ENCODE measurements at regions not wholly inside any gene's neighbourhood (a gene's known extent, or its start where the extent isn't known, plus 50 kb on each side); places are given as distances from the start of the nearest gene placed in this dataset.
"Not testable (repeated sequence)": the region's sequence is repeated elsewhere in the genome, so short reads cannot be mapped to it uniquely, and the experiment has no call there.

DNA sequence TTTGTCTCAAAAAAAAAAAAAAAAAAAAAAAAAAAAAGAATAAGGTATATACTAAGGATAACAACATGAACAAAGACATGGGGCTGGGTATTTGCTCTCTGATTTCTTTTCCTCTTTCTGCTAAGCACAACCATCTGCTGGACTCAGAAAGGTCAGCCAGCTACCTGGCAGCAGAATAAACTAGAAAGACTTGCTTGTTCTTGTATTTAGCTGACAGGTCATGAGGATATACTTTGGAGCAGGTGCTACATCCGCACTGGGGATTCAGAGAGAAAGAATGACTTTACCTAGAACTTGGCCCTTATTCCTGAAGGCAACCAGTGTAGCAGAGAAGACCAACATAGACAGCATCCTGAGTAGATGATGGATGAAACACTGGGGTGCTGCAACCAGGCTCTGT is 550.5 kb downstream of the NTRK3 start:
- DNase-seq = no peak
- no peaks in the 10 kb centered on the region for H3K4me1 ChIP-seq (ENCODE audit: control insufficient read depth, insufficient read depth, low read length)
- TF ChIP-seq, protein P1, sequence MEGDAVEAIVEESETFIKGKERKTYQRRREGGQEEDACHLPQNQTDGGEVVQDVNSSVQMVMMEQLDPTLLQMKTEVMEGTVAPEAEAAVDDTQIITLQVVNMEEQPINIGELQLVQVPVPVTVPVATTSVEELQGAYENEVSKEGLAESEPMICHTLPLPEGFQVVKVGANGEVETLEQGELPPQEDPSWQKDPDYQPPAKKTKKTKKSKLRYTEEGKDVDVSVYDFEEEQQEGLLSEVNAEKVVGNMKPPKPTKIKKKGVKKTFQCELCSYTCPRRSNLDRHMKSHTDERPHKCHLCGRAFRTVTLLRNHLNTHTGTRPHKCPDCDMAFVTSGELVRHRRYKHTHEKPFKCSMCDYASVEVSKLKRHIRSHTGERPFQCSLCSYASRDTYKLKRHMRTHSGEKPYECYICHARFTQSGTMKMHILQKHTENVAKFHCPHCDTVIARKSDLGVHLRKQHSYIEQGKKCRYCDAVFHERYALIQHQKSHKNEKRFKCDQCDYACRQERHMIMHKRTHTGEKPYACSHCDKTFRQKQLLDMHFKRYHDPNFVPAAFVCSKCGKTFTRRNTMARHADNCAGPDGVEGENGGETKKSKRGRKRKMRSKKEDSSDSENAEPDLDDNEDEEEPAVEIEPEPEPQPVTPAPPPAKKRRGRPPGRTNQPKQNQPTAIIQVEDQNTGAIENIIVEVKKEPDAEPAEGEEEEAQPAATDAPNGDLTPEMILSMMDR (IDR thresholded peaks at IDR 0.05) = no peak

DNA sequence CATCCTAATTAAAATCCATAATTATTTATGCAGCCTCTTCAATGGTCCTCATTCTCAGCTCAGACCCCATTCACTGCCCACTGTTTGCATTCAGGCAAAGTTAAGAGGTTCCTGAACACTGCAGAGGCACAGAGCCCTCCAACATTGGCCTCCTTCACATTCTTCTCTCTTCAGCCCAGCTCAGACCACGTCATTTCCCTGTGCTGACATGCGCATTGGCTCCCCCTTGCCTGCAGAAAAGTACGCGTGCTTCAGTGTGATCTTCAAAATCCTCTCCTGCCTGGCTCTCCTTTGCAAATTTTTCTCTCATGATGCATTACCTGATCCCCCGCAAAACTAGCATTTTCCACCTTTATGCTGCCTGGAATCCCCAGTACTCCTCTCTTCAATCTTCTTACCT is 552.3 kb downstream of the NTRK3 start:
- Mint-ChIP-seq H3K27ac (no peak overlapping the region), H3K9me3 (peaks cover 16 to 19% of the 10 kb centered on the region in 2 donors), H3K27me3 (ENCODE audit: low read depth in 2 of 2) (no peaks in the 10 kb centered on the region), H3K4me3 (no peak overlapping the region), H3K4me1 (no peaks in the 10 kb centered on the region), H3K36me3 (no peaks in the 10 kb centered on the region)
- H3K27me3 ChIP-seq (ENCODE audit: control insufficient read depth, insufficient read depth, low read length) = no peaks in the 10 kb centered on the region
- ATAC-seq = no peak
- TF ChIP-seq, protein P1 (IDR thresholded peaks at IDR 0.05) = no peak
- no peak for DNase-seq
- H3K36me3 ChIP-seq (ENCODE audit: control insufficient read depth, insufficient read depth, low read length) = no peaks in the 10 kb centered on the region
- 84% methylated on average over 5 of the region's 5 CpGs for whole genome bisulfite sequencing (ENCODE audit: insufficient coverage)
- H3K27ac ChIP-seq (ENCODE audit: low read length) = no peak overlapping the region
- H3K4me3 ChIP-seq (ENCODE audit: low read length) = no peak overlapping the region
- intact Hi-C loops (cut with micrococcal nuclease) = no loop called here
- H3K9me3 ChIP-seq (ENCODE audit: control insufficient read depth, insufficient read depth, low read length) = no peaks in the 10 kb centered on the region
- no peaks in the 10 kb centered on the region for H3K4me1 ChIP-seq (ENCODE audit: control insufficient read depth, insufficient read depth, low read length)

More for the DNA sequence above, 550.5 kb downstream of the NTRK3 start:
- H3K27ac ChIP-seq (ENCODE audit: low read length) = no peak overlapping the region
- 92% methylated on average over 1 of the region's 1 CpG for WGBS (ENCODE audit: insufficient coverage)
- no peak for ATAC-seq
- Mint-ChIP-seq H3K9me3 (peaks cover 9 to 14% of the 10 kb centered on the region in 2 donors), H3K27ac (no peak overlapping the region), H3K4me1 (no peaks in the 10 kb centered on the region), H3K27me3 (ENCODE audit: low read depth in 2 of 2) (no peaks in the 10 kb centered on the region), H3K4me3 (no peak overlapping the region), H3K36me3 (no peaks in the 10 kb centered on the region)
- no peaks in the 10 kb centered on the region for H3K9me3 ChIP-seq (ENCODE audit: control insufficient read depth, insufficient read depth, low read length)
- no peaks in the 10 kb centered on the region for H3K27me3 ChIP-seq (ENCODE audit: control insufficient read depth, insufficient read depth, low read length)
- H3K36me3 ChIP-seq (ENCODE audit: control insufficient read depth, insufficient read depth, low read length) = no peaks in the 10 kb centered on the region
- no peak overlapping the region for H3K4me3 ChIP-seq (ENCODE audit: low read length)
- intact Hi-C loops (cut with micrococcal nuclease) = no loop called here

DNA sequence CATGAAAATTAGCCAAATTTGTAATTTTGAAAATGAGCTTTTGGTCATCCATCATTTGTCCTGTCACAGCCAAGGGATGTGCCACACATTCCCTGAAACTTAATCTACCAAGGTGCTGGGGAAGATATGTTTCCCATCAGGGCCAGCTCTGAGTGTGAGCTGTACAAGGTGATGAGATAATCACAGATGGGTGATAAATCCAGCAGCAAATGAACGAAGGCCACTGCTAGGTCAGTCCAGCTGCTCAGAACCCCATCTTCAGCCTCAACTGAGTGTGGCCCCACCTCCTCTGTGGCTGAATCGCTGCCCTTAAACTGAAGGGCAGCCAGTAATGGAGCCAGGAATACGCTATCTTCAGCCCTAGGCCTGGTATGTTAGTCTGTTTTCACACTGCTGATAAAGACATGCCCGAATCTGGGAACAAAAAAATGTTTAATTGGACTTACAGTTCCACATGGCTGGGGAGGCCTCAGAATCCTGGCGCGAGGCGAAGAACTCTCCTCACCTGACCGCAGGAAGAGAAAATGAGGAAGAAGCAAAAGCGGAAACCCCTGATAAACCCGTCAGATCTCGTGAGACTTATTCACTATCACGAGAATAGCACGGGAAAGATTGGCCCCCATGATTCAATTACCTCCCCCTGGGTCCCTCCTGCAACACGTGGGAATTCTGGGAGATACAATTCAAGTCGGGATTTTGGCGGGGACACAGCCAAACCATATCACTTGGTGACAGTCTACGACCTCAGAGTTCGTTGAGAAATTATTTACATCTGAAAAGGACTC is 553.0 kb downstream of the NTRK3 start:
- no peaks in the 10 kb centered on the region for H3K9me3 ChIP-seq (ENCODE audit: control insufficient read depth, insufficient read depth, low read length)
- Mint-ChIP-seq H3K27ac (no peak overlapping the region), H3K27me3 (ENCODE audit: low read depth in 2 of 2) (no peaks in the 10 kb centered on the region), H3K36me3 (no peaks in the 10 kb centered on the region), H3K4me3 (no peak overlapping the region), H3K9me3 (peaks cover 16 to 17% of the 10 kb centered on the region in 2 donors), H3K4me1 (no peaks in the 10 kb centered on the region)
- no peaks in the 10 kb centered on the region for H3K36me3 ChIP-seq (ENCODE audit: control insufficient read depth, insufficient read depth, low read length)
- ATAC-seq (no peak), DNase-seq (no peak)
- intact Hi-C loops (cut with micrococcal nuclease) = no loop called here
- no peaks in the 10 kb centered on the region for H3K4me1 ChIP-seq (ENCODE audit: control insufficient read depth, insufficient read depth, low read length)
- H3K27me3 ChIP-seq (ENCODE audit: control insufficient read depth, insufficient read depth, low read length) = no peaks in the 10 kb centered on the region
- H3K4me3 ChIP-seq (ENCODE audit: low read length) = no peak overlapping the region
- TF ChIP-seq, protein P1 (IDR thresholded peaks at IDR 0.05) = no peak
- 82% methylated on average over 18 of the region's 18 CpGs for WGBS (ENCODE audit: insufficient coverage)
- H3K27ac ChIP-seq (ENCODE audit: low read length) = no peak overlapping the region

DNA sequence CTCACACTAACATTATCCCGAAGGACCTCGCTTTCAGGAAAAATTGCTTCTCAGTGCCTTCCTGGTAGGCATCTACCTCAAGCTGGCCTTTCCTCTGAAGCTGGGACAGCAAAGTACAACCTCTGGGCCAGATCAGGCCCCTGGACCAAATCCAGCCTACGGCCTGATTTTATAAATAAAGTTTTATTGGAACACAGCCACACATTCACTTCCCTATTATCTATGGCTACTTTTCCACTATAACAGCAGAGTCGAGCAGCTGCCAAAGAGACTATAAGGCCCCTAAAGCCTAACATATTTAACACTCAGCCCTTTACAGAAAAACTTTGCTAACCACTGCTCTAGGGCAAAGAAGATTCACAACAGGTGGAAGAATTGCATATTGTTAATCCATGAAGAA is 554.3 kb downstream of the NTRK3 start:
- ATAC-seq (no peak), DNase-seq (no peak)
- Mint-ChIP-seq H3K36me3 (no peaks in the 10 kb centered on the region), H3K9me3 (peaks cover 16 to 17% of the 10 kb centered on the region in 2 donors), H3K27me3 (ENCODE audit: low read depth in 2 of 2) (no peaks in the 10 kb centered on the region), H3K4me1 (no peaks in the 10 kb centered on the region), H3K4me3 (no peak overlapping the region), H3K27ac (no peak overlapping the region)
- WGBS (ENCODE audit: insufficient coverage) = 88% methylated on average over 4 of the region's 4 CpGs
- intact Hi-C loops (cut with micrococcal nuclease) = no loop called here
- TF ChIP-seq, protein P1 (IDR thresholded peaks at IDR 0.05) = no peak
- Histone ChIP-seq H3K9me3 (ENCODE audit: control insufficient read depth, insufficient read depth, low read length) (no peaks in the 10 kb centered on the region), H3K27me3 (ENCODE audit: control insufficient read depth, insufficient read depth, low read length) (no peaks in the 10 kb centered on the region), H3K4me3 (ENCODE audit: low read length) (no peak overlapping the region), H3K36me3 (ENCODE audit: control insufficient read depth, insufficient read depth, low read length) (no peaks in the 10 kb centered on the region), H3K27ac (ENCODE audit: low read length) (no peak overlapping the region), H3K4me1 (ENCODE audit: control insufficient read depth, insufficient read depth, low read length) (no peaks in the 10 kb centered on the region)

DNA sequence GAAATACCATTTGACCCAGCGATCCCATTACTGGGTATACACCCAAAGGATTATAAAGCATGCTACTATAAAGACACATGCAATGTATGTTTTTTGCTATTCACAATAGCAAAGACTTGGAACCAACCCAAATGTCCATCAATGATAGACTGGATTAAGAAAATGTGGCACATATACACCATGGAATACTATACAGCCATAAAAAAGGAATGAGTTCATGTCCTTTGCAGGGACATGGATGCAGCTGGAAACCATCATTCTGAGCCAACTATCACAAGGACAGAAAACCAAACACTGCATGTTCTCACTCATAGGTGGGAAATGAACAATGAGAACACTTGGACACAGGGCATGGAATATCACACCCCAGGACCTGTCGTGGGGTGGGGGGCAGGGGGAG is 558.1 kb downstream of the NTRK3 start:
- peaks cover 13 to 14% of the 10 kb centered on the region in 2 donors for H3K9me3 Mint-ChIP-seq
- H3K36me3 Mint-ChIP-seq; DNase-seq; H3K36me3 ChIP-seq (ENCODE audit: control insufficient read depth, insufficient read depth, low read length); H3K27ac Mint-ChIP-seq; H3K27me3 Mint-ChIP-seq (ENCODE audit: low read depth in 2 of 2); H3K4me3 ChIP-seq (ENCODE audit: low read length); intact Hi-C loops (cut with micrococcal nuclease); H3K4me1 Mint-ChIP-seq; H3K27ac ChIP-seq (ENCODE audit: low read length); H3K27me3 ChIP-seq (ENCODE audit: control insufficient read depth, insufficient read depth, low read length); ATAC-seq; H3K9me3 ChIP-seq (ENCODE audit: control insufficient read depth, insufficient read depth, low read length); H3K4me3 Mint-ChIP-seq; H3K4me1 ChIP-seq (ENCODE audit: control insufficient read depth, insufficient read depth, low read length): not testable (repeated sequence)
- 70% methylated on average over 2 of the region's 2 CpGs for WGBS (ENCODE audit: insufficient coverage)

All from natural killer cell (primary cell).